Adrenal gland (tissue), 9 donors: ENCODE measurements at regions not wholly inside any gene's neighbourhood (a gene's known extent, or its start where the extent isn't known, plus 50 kb on each side); places are given as distances from the start of the nearest gene placed in this dataset.

ENCODE experiments used
- DNase-seq, 7 donors: peaks; one replicate each; pipeline ENCODE4 v3.0.0-alpha.2; 2019 to 2020
- H3K27ac ChIP-seq, 5 donors: fragments of 200-600 bp; sonication (generic) in 4 of 5; 1 replicate in 3 of 5; 2 replicates in 2 of 5; pipeline versions ENCODE4 v1.5.1 to v1.8.0; 2016 to 2020; ENCODE audit warnings: mild to moderate bottlenecking in 1 of 5
- H3K27me3 ChIP-seq: fragments of 200-600 bp; 2 replicates; pipeline ENCODE4 v1.8.0; 2021
- H3K36me3 ChIP-seq, 2 donors: fragments of 200-600 bp; replicated peaks in 1 of 2; 1 replicate in 1 of 2; 2 replicates in 1 of 2; pipeline versions ENCODE4 v1.5.1 to v1.8.0; 2018 to 2022
- H3K4me1 ChIP-seq, 2 donors: fragments of 200-600 bp; replicated peaks in 1 of 2; 1 replicate in 1 of 2; 2 replicates in 1 of 2; pipeline versions ENCODE4 v1.5.1 to v1.8.0; 2018 to 2021
- H3K4me3 ChIP-seq, 4 donors: fragments of 200-600 bp; sonication (generic) in 3 of 4; one replicate each; pipeline ENCODE4 v1.5.1; 2016 to 2018
- H3K9me3 ChIP-seq, 3 donors: fragments of 200-600 bp; sonication (generic) in 1 of 3; replicated peaks in 1 of 3; 1 replicate in 2 of 3; 2 replicates in 1 of 3; pipeline versions ENCODE4 v1.5.1 to v1.8.0; 2016 to 2021
- CTCF ChIP-seq, 6 experiments: fragments of 450-650 bp in 4 of 6; fragments of 200-600 bp in 2 of 6; sonication (generic) in 1 of 6; IDR thresholded peaks; 1 replicate in 5 of 6; 2 replicates in 1 of 6; pipeline versions ENCODE4 v1.5.1 to v1.8.0; 2016 to 2021; ENCODE audit warnings: antibody characterized with exemption in 6 of 6, mild to moderate bottlenecking in 2 of 6, moderate library complexity in 1 of 6
- POLR2A ChIP-seq, 2 donors: fragments of 450-650 bp; IDR thresholded peaks; one replicate each; pipeline ENCODE4 v1.6.1; 2017; ENCODE audit warnings: antibody characterized with exemption in 2 of 2, mild to moderate bottlenecking in 2 of 2, moderate library complexity in 1 of 2
- WGBS, 4 donors: extraction: QIAGEN DNeasy Blood & Tissue Kit in 2 of 4; methylation state at CpG; one replicate each; pipeline versions ENCODE4 v1.1.5 to v1.1.7; 2013 to 2017; 5-methylcytosine and 5-hydroxymethylcytosine counted together
- intact Hi-C, 2 donors: fragments of 100-400 bp; cut with DNase I; formaldehyde crosslinking; loops; one replicate each; pipeline versions ENCODE4 v1.14.1 to v1.15.0; 2022 to 2023
- donor health status: healthy with polysubstance abuse.
- donor health status: Bipolar disorder and iron deficiency.
- donor health status: DM: yes; HTN: yes; CAD: no.
- donor health status: DM: no; HTN: no; CAD: no.
- donor health status: DM: no; HTN: no; CAD: no.

GRCh38 chr13:106919638-106920037, 351.7 kb upstream of the ARGLU1 start:
- TF ChIP-seq CTCF (IDR thresholded peaks at IDR 0.05) (no peak), POLR2A (IDR thresholded peaks at IDR 0.05) (no peak)
- no peaks in the 10 kb centered on the region for H3K36me3 ChIP-seq
- peaks cover 9% of the 10 kb centered on the region for H3K27me3 ChIP-seq
- DNase-seq = peak; percentile 21 to 74 (median 31)
- peak overlapping the region in 1 of 5 donors; percentile 41 for H3K27ac ChIP-seq
- no peak overlapping the region for H3K4me3 ChIP-seq
- WGBS, 4 donors = 26 to 39% (median 31%) methylated on average over 13 of the region's 13 CpGs
- intact Hi-C loops = no loop called here
- peaks cover 0 to 4% of the 10 kb centered on the region in 2 donors for H3K4me1 ChIP-seq
- no peaks in the 10 kb centered on the region for H3K9me3 ChIP-seq

GRCh38 chr13:106919133-106919532, 351.2 kb upstream of the ARGLU1 start:
- peaks cover 0 to 4% of the 10 kb centered on the region in 2 donors for H3K4me1 ChIP-seq
- peak overlapping the region in 1 of 5 donors; percentile 55 for H3K27ac ChIP-seq
- no peaks in the 10 kb centered on the region for H3K36me3 ChIP-seq
- intact Hi-C loops = no loop called here
- H3K27me3 ChIP-seq = peaks cover 9% of the 10 kb centered on the region
- H3K9me3 ChIP-seq = no peaks in the 10 kb centered on the region
- no peak overlapping the region for H3K4me3 ChIP-seq
- WGBS, 4 donors = 30 to 39% (median 34%) methylated on average over 7 of the region's 7 CpGs
- TF ChIP-seq POLR2A (IDR thresholded peaks at IDR 0.05) (no peak), CTCF (IDR thresholded peaks at IDR 0.05) (no peak)
- DNase-seq = no peak

GRCh38 chr13:106918557-106918860, 350.6 kb upstream of the ARGLU1 start:
- Histone ChIP-seq H3K27me3 (peaks cover 9% of the 10 kb centered on the region), H3K36me3 (no peaks in the 10 kb centered on the region), H3K4me3 (peak overlapping the region in 1 of 4 donors; percentile 51), H3K27ac (peak overlapping the region in 1 of 5 donors; percentile 55), H3K9me3 (no peaks in the 10 kb centered on the region), H3K4me1 (peaks cover 0 to 4% of the 10 kb centered on the region in 2 donors)
- TF ChIP-seq POLR2A (IDR thresholded peaks at IDR 0.05) = no peak
- no peak for TF ChIP-seq CTCF (IDR thresholded peaks at IDR 0.05)
- 41 to 47% (median 43%) methylated on average over 3 of the region's 3 CpGs for WGBS, 4 donors
- DNase-seq = no peak
- intact Hi-C loops = no loop called here

DNA sequence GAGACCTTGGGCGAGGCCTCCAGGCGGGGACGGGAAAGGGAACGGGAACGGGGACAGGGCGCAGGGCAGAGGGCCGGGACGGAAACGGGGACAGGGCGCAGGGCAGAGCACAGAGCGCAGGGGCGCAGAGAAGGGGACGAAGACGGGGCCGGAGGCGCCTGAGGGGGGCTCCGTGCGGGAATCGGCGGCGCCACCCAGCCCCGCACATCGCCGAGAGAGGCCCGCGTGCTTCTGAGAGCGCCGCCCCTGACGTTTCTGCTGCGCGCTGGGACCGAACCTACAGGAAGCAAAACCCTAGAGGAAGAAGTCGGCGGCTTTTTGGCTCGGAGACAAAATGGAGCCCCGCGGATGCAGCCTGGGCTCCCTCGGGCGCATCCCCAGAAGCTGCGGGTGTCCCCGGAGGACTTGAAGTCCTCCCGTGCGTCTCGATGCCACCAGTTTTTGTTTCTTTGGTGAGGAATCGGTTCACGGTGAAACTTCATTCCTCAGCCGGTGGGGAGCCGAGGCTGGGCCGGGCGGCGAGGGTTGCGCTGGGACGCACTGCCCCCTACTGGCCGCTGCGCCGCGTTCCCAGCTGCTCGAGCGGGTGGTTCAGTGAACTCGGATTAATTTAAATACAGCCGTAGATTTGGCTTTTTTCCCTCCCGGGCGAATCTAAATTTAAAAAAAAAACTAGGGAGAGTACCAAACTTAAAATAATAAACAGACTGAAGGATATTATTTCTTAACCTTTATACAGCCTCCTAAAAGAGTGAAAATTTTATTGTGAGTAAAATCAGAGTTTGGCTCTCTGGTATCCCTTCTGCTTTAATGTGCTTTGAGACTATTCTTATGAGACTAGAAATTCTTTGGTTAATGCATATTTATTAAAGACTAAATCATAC, 350.0 kb upstream of the ARGLU1 start:
- no peak for TF ChIP-seq POLR2A (IDR thresholded peaks at IDR 0.05)
- peak; percentile 59 to 89 (median 76) for TF ChIP-seq CTCF (IDR thresholded peaks at IDR 0.05)
- Histone ChIP-seq H3K9me3 (no peaks in the 10 kb centered on the region), H3K36me3 (no peaks in the 10 kb centered on the region), H3K4me3 (peak overlapping the region in 2 of 4 donors; percentile 18 to 51), H3K4me1 (peaks cover 0 to 4% of the 10 kb centered on the region in 2 donors), H3K27me3 (peaks cover 9% of the 10 kb centered on the region), H3K27ac (peak overlapping the region in 4 of 5 donors; percentile 28 to 73 (median 58))
- DNase-seq = peak; percentile 45 to 72 (median 58)
- 0 to 1% (median 1%) methylated on average over 26 to 63 of the region's 63 CpGs for WGBS, 4 donors
- intact Hi-C loops = no loop called here
